ENCODE measurements at regions not wholly inside any gene's neighbourhood (a gene's known extent, or its start where the extent isn't known, plus 50 kb on each side); places are given as distances from the start of the nearest gene placed in this dataset.
"Not testable (repeated sequence)": the region's sequence is repeated elsewhere in the genome, so short reads cannot be mapped to it uniquely, and the experiment has no call there.

- no peak overlapping the region for H3K4me3 ChIP-seq (ENCODE audit: low read depth, low read length)
Measured at GRCh38 chr14:53858345-53858684, 98.3 kb downstream of the BMP4 start.

GRCh38 chr14:53857625-53858344 lies 98.8 kb downstream of the BMP4 start:
- no peak overlapping the region for H3K4me3 ChIP-seq (ENCODE audit: low read depth, low read length)

DNA sequence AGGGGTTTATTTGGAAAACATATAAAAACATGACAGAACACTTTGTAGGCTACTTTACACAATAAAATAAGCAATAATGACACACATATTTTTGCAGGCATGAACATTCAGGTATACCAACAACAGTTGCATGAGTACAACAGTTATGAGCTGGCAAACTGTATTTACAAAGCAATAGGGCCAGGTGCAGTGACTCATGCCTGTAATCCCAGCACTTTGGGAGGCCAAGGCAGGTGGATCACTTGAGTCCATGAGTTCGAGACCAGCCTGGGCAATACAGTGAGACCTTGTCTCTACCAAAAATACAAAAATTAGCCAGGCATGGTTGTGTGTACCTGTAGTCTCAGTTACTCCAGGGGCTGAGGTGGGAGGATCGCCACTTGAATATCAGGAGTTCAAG lies 101.1 kb downstream of the BMP4 start:
- no peak overlapping the region for H3K4me3 ChIP-seq (ENCODE audit: low read depth, low read length)

DNA sequence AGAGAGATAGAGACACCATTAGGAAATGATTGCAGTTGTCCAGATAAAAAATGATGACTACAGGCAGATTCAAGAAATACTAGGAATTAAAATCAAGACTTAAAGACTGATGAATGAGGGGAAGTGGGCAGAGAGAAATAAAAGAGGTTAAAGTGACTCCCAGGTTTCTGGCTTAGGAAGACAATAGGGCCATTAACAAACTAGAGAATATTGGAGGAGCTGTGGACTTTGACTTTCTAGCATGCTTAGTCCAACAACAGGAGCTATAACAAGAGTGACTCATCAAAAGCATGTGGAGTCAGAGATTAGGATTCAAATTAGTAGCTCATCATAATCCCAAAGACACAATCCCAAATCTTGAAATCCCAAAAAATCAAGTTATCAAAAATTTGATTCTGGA lies 101.5 kb downstream of the BMP4 start:
- H3K4me3 ChIP-seq (ENCODE audit: low read depth, low read length), result no peak overlapping the region

DNA sequence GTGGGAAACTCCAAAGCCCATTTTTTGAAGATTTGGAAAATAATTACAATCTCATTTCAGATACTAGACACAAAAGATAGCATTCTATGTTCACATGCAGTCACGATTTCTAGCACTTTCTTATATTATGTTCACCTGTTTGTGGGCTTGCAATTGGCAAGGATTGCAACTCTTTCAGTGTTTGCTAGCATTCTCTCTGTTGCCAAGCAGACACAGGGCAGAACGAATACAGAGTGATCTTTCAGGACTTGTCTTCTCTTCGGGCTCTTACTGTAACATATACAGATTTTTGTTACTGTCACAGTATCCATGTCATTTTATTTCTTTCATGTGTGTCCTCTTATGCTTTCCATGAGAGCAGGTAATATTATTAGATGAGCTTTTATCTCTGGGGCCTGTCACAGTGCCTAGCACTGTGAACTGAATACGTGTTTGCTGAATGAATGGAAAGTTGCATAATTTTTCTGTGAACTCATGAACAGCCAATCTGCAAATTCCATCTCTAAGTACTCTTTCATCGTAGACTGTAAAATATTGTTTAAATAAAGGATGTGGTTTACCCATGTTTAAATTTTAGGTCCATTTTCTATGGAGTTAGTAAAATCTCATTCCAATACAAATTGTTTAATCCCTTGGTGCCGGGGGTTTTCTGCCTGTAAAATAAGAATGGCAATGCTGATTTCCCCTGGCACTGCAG lies 105.1 kb downstream of the BMP4 start:
- no peak overlapping the region for H3K4me3 ChIP-seq (ENCODE audit: low read depth, low read length)

- no peak overlapping the region for H3K4me3 ChIP-seq (ENCODE audit: low read depth, low read length)
Measured at GRCh38 chr14:53850714-53851296, 105.8 kb downstream of the BMP4 start.

DNA sequence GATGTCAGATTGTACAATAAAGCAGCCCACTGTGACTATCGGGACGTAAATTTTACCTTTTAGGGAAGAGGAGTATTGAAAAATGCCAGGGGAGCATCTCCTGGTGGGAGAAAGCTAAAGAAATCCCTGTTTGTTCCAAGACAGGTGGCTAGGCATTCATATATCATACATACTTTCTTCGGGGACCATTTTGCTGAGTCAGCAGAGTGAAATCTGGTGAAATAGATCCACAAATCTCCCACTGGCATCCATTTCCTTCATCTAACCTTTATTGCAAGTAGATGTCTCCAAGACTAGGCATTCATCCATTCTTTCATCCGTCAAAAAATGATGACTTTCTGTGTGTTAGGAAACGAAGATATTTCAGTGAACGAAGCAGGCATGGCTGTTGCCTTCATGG lies 107.1 kb downstream of the BMP4 start:
- no peak overlapping the region for H3K4me3 ChIP-seq (ENCODE audit: low read depth, low read length)

- H3K4me3 ChIP-seq (ENCODE audit: low read depth, low read length), result no peak overlapping the region
Measured at GRCh38 chr14:53848854-53849253, 107.8 kb downstream of the BMP4 start.

GRCh38 chr14:53847881-53848280 lies 108.7 kb downstream of the BMP4 start:
- no peak overlapping the region for H3K4me3 ChIP-seq (ENCODE audit: low read depth, low read length)

DNA sequence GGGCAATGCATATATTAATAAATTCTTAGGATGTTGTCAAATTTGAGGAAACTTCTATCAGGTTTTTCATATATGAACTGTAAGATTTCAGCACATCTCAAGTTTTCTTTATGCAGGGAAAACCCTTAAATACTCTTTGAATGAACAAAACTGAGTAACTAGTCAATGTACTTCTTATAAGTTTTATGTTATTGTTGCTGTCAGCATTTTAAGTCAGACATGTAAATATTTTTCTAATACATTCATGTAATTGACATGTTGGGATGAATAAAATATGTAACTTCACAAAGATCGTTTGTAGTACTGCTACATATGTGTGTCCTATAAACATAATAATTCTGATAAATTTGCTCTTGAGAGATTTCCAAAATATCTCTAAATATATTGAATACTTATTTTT lies 109.6 kb downstream of the BMP4 start:
- no peak overlapping the region for H3K4me3 ChIP-seq (ENCODE audit: low read depth, low read length)

GRCh38 chr14:53845813-53846693 lies 110.6 kb downstream of the BMP4 start:
- no peak overlapping the region for H3K4me3 ChIP-seq (ENCODE audit: low read depth, low read length)

GRCh38 chr14:53842938-53843337 lies 113.7 kb downstream of the BMP4 start:
- no peak overlapping the region for H3K4me3 ChIP-seq (ENCODE audit: low read depth, low read length)

DNA sequence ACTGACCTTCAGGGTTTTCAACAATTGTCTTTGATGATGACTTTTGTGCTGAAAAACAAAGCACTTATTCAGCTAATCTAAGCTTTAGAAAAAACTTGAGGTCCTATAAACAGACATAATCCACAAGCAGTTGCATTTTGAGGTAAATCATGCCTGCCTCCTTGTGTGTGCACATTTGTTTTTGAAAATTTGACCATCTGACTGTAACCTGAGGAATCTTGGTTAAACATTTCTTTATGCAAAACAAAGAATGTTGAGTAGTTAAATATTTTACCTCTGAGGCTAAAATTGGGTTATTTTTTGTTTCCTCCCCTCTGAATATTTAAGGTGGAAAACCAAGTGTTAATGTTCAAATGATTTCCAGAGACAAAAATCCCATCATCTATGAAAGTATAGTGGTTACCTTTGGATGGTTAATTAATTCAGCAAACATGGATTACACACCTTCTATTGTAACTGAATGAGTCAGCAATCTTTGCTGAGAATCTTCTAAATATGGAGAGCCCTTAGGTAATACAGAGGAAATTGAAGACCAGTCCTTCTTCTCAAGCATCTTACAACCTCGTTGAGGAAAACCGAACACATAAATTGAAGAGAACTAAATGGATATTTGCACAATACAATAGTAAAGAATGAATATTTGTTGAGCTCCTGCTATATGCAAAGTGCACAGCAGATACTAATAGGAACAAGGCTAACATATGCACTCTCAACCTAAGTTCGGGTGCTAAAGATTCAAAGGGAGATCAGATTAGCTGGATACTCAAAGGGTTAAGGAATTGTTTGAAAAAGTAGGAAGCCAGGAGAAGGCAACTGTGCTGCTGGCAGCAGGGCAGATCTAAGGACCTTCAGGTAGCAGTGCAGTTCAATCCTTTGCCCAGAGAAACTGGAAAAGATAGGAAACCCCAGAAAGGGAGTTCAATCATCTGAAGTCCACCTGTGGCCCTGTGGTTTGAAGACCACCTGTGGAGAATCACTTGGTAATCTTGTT lies 115.2 kb downstream of the BMP4 start:
- H3K4me3 ChIP-seq (ENCODE audit: low read depth, low read length), result no peak overlapping the region

GRCh38 chr14:53840444-53840843 lies 116.2 kb downstream of the BMP4 start:
- no peak overlapping the region for H3K4me3 ChIP-seq (ENCODE audit: low read depth, low read length)

- no peak overlapping the region for H3K4me3 ChIP-seq (ENCODE audit: low read depth, low read length)
Measured at GRCh38 chr14:53838374-53838773, 118.3 kb downstream of the BMP4 start.

- H3K4me3 ChIP-seq (ENCODE audit: low read depth, low read length), result not testable (repeated sequence)
Measured at GRCh38 chr14:53837656-53838055, 119.0 kb downstream of the BMP4 start.

DNA sequence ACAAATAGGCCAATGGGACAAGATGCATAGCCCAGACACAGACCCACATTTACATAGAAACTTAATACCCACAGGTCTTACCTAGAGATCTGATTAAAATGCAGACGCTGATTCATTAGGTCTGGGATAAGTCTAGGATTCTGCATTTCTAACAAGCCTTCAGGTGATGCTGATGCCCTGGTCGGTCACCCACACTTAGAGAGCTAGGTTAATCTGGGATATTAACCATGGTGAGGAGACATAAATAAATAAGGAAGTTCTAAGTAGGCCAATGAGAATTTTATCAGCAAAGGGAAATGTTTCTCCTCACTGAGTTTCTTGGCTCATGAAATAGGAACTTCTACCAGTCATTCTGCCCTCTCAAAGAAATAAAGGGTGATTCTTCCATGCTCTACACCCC lies 120.1 kb downstream of the BMP4 start:
- H3K4me3 ChIP-seq (ENCODE audit: low read depth, low read length), result no peak overlapping the region

- H3K4me3 ChIP-seq (ENCODE audit: low read depth, low read length), result no peak overlapping the region
Measured at GRCh38 chr14:53828820-53829219, 127.8 kb downstream of the BMP4 start.

DNA sequence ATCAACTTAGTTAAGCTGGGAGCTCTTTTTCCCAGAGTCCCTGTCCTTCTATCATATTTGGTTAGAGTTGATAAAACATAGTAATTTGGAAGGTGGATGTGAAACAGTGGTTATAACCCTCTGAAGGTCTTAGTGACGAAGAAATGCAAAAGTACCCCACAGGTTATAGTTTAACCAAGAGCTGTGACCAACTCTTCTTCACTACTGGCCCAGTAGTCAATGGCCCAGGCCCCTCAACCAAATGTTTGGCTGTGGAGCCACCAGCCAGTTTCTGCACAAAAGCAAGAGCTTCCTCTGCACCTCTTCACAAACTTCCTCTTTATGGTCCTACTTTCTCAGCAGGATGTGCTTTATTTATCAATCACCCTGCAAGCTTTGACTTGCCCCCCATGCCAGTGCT lies 132.6 kb downstream of the BMP4 start:
- no peak overlapping the region for H3K4me3 ChIP-seq (ENCODE audit: low read depth, low read length)

DNA sequence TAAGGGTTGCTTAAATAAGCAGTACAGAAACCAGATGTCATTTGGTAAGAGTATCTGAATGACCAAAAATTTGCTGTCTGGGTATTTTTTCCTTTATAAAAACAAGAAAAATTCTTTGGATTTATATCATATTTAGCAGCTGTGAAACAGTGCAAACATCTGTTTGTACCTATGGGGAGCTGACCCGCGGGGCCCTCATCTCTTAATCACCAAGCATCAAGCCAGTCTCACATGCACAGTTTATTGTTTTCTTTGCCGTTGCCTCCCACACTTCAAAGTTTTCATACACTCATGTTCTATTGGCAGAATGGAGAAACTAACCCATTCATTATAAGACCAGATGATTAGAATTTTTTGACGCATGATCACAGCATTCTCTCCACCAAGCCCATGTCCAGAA lies 142.2 kb downstream of the BMP4 start:
- H3K4me3 ChIP-seq (ENCODE audit: low read depth, low read length), result no peak overlapping the region

Measured in iPS-11a (cell line).